Glutamatergic neuron (in vitro differentiated cells): ENCODE measurements at regions not wholly inside any gene's neighbourhood (a gene's known extent, or its start where the extent isn't known, plus 50 kb on each side); places are given as distances from the start of the nearest gene placed in this dataset.

Experiments
- DNase-seq: peaks from one replicate; pipeline ENCODE4 v3.0.0; 2022
- H3K27ac Mint-ChIP-seq: one replicate; pipeline ENCODE4 v1.8.0; 2020; ENCODE audit warnings: mild to moderate bottlenecking, mixed read lengths, inconsistent platforms; ENCODE audit not compliant: unreplicated experiment
- H3K27me3 Mint-ChIP-seq: one replicate; pipeline ENCODE4 v1.8.0; 2020; ENCODE audit warnings: mild to moderate bottlenecking, moderate library complexity, mixed read lengths, inconsistent platforms; ENCODE audit not compliant: unreplicated experiment
- H3K36me3 Mint-ChIP-seq: one replicate; pipeline ENCODE4 v1.8.0; 2020; ENCODE audit warnings: mild to moderate bottlenecking, mixed read lengths, inconsistent platforms; ENCODE audit not compliant: unreplicated experiment
- H3K4me1 Mint-ChIP-seq: one replicate; pipeline ENCODE4 v1.8.0; 2020; ENCODE audit warnings: mild to moderate bottlenecking, low read depth, mixed read lengths, inconsistent platforms; ENCODE audit not compliant: unreplicated experiment
- H3K4me3 Mint-ChIP-seq: one replicate; pipeline ENCODE4 v1.8.0; 2020; ENCODE audit warnings: mild to moderate bottlenecking, mixed read lengths, inconsistent platforms; ENCODE audit not compliant: unreplicated experiment
- H3K9me3 Mint-ChIP-seq: one replicate; pipeline ENCODE4 v1.8.0; 2020; ENCODE audit warnings: mild to moderate bottlenecking, moderate library complexity, mixed read lengths, inconsistent platforms; ENCODE audit not compliant: unreplicated experiment
- CTCF ChIP-seq: fragments of 200-600 bp; sonication (generic); IDR thresholded peaks from one replicate; pipeline ENCODE4 v1.5.0; 2021; ENCODE audit not compliant: partially characterized antibody, unreplicated experiment

- Mint-ChIP-seq H3K27me3 (peaks cover 2% of the 10 kb centered on the region), H3K4me3 (no peak overlapping the region), H3K9me3 (peaks cover 11% of the 10 kb centered on the region), H3K4me1 (no peaks in the 10 kb centered on the region), H3K27ac (no peak overlapping the region), H3K36me3 (peaks cover 23% of the 10 kb centered on the region)
- TF ChIP-seq CTCF = no peak
- no peak for DNase-seq
These were observed 202.0 kb downstream of the SMIM20 start for GRCh38 chr4:26116057-26116456.

GRCh38 chr4:26120098-26120825, 200.6 kb upstream of the RBPJ start:
- no peaks in the 10 kb centered on the region for H3K36me3 Mint-ChIP-seq
- no peaks in the 10 kb centered on the region for H3K4me1 Mint-ChIP-seq
- H3K4me3 Mint-ChIP-seq = no peak overlapping the region
- H3K27me3 Mint-ChIP-seq = no peaks in the 10 kb centered on the region
- no peak for DNase-seq
- peaks cover 4% of the 10 kb centered on the region for H3K9me3 Mint-ChIP-seq
- H3K27ac Mint-ChIP-seq = no peak overlapping the region
- TF ChIP-seq CTCF = no peak

GRCh38 chr4:26122690-26123089, 198.1 kb upstream of the RBPJ start:
- Mint-ChIP-seq H3K9me3 (no peaks in the 10 kb centered on the region), H3K27me3 (peaks cover 3% of the 10 kb centered on the region), H3K4me3 (no peak overlapping the region), H3K36me3 (no peaks in the 10 kb centered on the region), H3K27ac (no peak overlapping the region), H3K4me1 (no peaks in the 10 kb centered on the region)
- DNase-seq = no peak
- TF ChIP-seq CTCF = no peak

GRCh38 chr4:26124753-26125321, 196.0 kb upstream of the RBPJ start:
- no peak for TF ChIP-seq CTCF
- no peaks in the 10 kb centered on the region for H3K36me3 Mint-ChIP-seq
- DNase-seq = no peak
- H3K4me1 Mint-ChIP-seq = no peaks in the 10 kb centered on the region
- no peak overlapping the region for H3K27ac Mint-ChIP-seq
- H3K4me3 Mint-ChIP-seq = no peak overlapping the region
- H3K27me3 Mint-ChIP-seq = peaks cover 3% of the 10 kb centered on the region
- H3K9me3 Mint-ChIP-seq = no peaks in the 10 kb centered on the region

GRCh38 chr4:26126143-26126718, 194.6 kb upstream of the RBPJ start:
- no peak for TF ChIP-seq CTCF
- H3K4me1 Mint-ChIP-seq = no peaks in the 10 kb centered on the region

More at GRCh38 chr4:26126143-26126718, 194.6 kb upstream of the RBPJ start:
- H3K4me3 Mint-ChIP-seq = no peak overlapping the region
- DNase-seq = no peak
- H3K27me3 Mint-ChIP-seq = peaks cover 3% of the 10 kb centered on the region
- H3K27ac Mint-ChIP-seq = no peak overlapping the region
- no peaks in the 10 kb centered on the region for H3K9me3 Mint-ChIP-seq
- H3K36me3 Mint-ChIP-seq = no peaks in the 10 kb centered on the region
